ENCODE measurements at regions not wholly inside any gene's neighbourhood (a gene's known extent, or its start where the extent isn't known, plus 50 kb on each side); places are given as distances from the start of the nearest gene placed in this dataset.
A peak's percentile ranks its signal among the peaks of the same experiment; 100 is the strongest.

DNA sequence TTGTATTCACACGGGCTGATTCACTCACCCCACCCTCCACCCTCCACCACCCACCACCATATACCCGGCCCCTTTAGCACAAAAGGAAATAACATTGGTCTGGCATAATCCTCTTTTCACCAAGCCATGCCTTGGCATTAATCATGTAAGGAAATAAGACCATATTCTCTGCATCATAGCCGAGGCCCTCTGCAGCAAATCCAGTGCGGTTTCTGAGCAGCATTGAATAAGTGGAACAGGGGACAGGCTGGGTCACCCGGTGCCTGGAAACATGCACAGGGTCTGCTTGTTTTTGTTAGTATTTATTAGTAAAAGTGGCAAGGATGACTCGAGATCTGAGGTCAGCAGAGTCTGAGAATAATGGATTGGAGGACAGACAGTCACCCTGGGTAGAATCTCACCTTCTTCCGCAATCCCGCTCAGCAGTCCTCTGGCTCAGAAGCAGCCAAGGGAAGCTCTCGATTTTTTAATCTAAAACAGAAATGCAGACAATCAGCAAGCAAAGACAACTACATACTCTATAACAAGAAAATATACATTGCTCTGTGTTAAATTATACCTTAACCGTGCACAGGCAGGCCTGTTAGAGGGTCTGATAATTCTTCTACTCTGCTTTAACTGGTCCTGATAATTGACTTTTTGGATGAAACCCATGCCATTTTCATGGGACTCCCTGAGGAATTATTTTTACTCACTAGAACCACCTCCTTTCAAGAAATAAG, 52.4 kb upstream of the CDC42BPA start:
- ChIA-PET POLR2A (interaction anchor here (0.6 to 1.1 kb wide), 2 partner anchors 20 to 26 kb away, joined by 3 to 5 read pairs; no protein-coding TSS in a partner anchor), CTCF (interaction anchor here (1.0 to 1.6 kb wide), 5 partner anchors 13 to 27 kb away, joined by 3 to 7 read pairs (median 4); no protein-coding TSS in a partner anchor)
- Histone ChIP-seq H3K9me1 (replicated peaks; ENCODE audit: control insufficient read depth, extremely low read depth, insufficient read depth, low read length) (no peaks in the 10 kb centered on the region), H3K9me3 (replicated peaks; ENCODE audit: control insufficient read depth, insufficient read depth, low read length) (no peaks in the 10 kb centered on the region), H3K4me1 (ENCODE audit: control insufficient read depth, extremely low read depth, insufficient read depth, low read length) (peaks cover 23% of the 10 kb centered on the region), H2AFZ (ENCODE audit: low read depth, low read length) (peak overlapping the region; percentile 0), H3K79me2 (ENCODE audit: control insufficient read depth, insufficient read depth, low read length) (no peaks in the 10 kb centered on the region), H3K4me3 (replicated peaks in 1 of 3; ENCODE audit: insufficient read depth in 1 of 3, low read depth in 1 of 3, low read length in 3 of 3) (no peak overlapping the region), H4K20me1 (replicated peaks; ENCODE audit: control insufficient read depth, extremely low read depth, insufficient read depth, low read length) (no peaks in the 10 kb centered on the region), H3K36me3 (ENCODE audit: control insufficient read depth in 2 of 2, extremely low read depth in 1 of 2, insufficient read depth in 2 of 2, low read length in 2 of 2) (no peaks in the 10 kb centered on the region), H3K27ac (ENCODE audit: insufficient read depth, low read depth, low read length) (peak overlapping the region; percentile 14), H3K4me2 (ENCODE audit: insufficient read depth, low read length) (peak overlapping the region; percentile 0), H3K9ac (replicated peaks; ENCODE audit: extremely low read depth, insufficient read depth, low read length) (no peak overlapping the region), H3K27me3 (ENCODE audit: control insufficient read depth in 2 of 2, insufficient read depth in 2 of 2, low read length in 2 of 2) (no peaks in the 10 kb centered on the region)
- DNase-seq (ENCODE audit: low read depth, low spot score) (peak; percentile 80), FAIRE-seq (peak; percentile 68)
- dilution Hi-C loops (cut with MboI; ENCODE audit: extremely low pct_ligation_motif_present, low sequenced_read_pairs) (no loop called here), intact Hi-C loops (cut with micrococcal nuclease) (loop anchor here (1.0 to 2.0 kb wide), 2 partner anchors 14 to 59 kb away; no protein-coding TSS in a partner anchor)
- no peak for TF ChIP-seq EZH2 (IDR thresholded peaks at IDR 0.05; ENCODE audit: borderline replicate concordance, low read depth, low read length, severe bottlenecking)
- no peak for TF ChIP-seq JUN (IDR thresholded peaks at IDR 0.05; ENCODE audit: borderline replicate concordance, insufficient read depth, insufficient read length, low read depth)
- no peak for TF ChIP-seq GATA2 (IDR thresholded peaks at IDR 0.05; ENCODE audit: insufficient read depth, insufficient read length, low read depth, low read length)
- peak; percentile 46 for TF ChIP-seq FOS (IDR thresholded peaks at IDR 0.05; ENCODE audit: borderline replicate concordance, insufficient read depth, low read length)
- TF ChIP-seq, protein P1, sequence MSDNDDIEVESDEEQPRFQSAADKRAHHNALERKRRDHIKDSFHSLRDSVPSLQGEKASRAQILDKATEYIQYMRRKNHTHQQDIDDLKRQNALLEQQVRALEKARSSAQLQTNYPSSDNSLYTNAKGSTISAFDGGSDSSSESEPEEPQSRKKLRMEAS (IDR thresholded peaks at IDR 0.05; ENCODE audit: insufficient read depth, insufficient read length): no peak
- TF ChIP-seq, protein P2, sequence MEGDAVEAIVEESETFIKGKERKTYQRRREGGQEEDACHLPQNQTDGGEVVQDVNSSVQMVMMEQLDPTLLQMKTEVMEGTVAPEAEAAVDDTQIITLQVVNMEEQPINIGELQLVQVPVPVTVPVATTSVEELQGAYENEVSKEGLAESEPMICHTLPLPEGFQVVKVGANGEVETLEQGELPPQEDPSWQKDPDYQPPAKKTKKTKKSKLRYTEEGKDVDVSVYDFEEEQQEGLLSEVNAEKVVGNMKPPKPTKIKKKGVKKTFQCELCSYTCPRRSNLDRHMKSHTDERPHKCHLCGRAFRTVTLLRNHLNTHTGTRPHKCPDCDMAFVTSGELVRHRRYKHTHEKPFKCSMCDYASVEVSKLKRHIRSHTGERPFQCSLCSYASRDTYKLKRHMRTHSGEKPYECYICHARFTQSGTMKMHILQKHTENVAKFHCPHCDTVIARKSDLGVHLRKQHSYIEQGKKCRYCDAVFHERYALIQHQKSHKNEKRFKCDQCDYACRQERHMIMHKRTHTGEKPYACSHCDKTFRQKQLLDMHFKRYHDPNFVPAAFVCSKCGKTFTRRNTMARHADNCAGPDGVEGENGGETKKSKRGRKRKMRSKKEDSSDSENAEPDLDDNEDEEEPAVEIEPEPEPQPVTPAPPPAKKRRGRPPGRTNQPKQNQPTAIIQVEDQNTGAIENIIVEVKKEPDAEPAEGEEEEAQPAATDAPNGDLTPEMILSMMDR (IDR thresholded peaks at IDR 0.05; ENCODE audit: extremely low read depth in 1 of 2, insufficient read depth in 1 of 2, low read depth in 1 of 2, low read length in 2 of 2): no peak
- TF ChIP-seq POLR2A (IDR thresholded peaks at IDR 0.05; ENCODE audit: low read depth, low read length): no peak
- TF ChIP-seq POLR2AphosphoS5 (IDR thresholded peaks at IDR 0.05; ENCODE audit: insufficient read depth, low read depth, low read length): no peak
- BruUV-seq (replicated peaks): no TSS peak

Measured in endothelial cell of umbilical vein (primary cell).